Uterus (tissue), 3 donors: ENCODE measurements at regions not wholly inside any gene's neighbourhood (a gene's known extent, or its start where the extent isn't known, plus 50 kb on each side); places are given as distances from the start of the nearest gene placed in this dataset.

Experiments used
- DNase-seq, 2 donors: peaks; one replicate each; pipeline ENCODE4 v3.0.0-alpha.2; 2019 to 2020
- H3K27ac ChIP-seq, 2 donors: fragments of 200-600 bp; sonication (generic); 1 replicate in 1 of 2; 2 replicates in 1 of 2; pipeline ENCODE4 v1.5.1; 2016 to 2018
- H3K27me3 ChIP-seq, 2 donors: fragments of 200-600 bp; sonication (generic); one replicate each; pipeline ENCODE4 v1.5.1; 2018 to 2019; ENCODE audit warnings: control low read depth in 1 of 2
- H3K36me3 ChIP-seq, 2 donors: fragments of 200-600 bp; sonication (generic); one replicate each; pipeline ENCODE4 v1.5.1; 2019; ENCODE audit warnings: control low read depth in 1 of 2
- H3K4me1 ChIP-seq, 2 donors: fragments of 200-600 bp; sonication (generic); one replicate each; pipeline ENCODE4 v1.5.1; 2018 to 2019; ENCODE audit warnings: control low read depth in 1 of 2
- H3K4me3 ChIP-seq, 2 donors: fragments of 200-600 bp; sonication (generic); 1 replicate in 1 of 2; 2 replicates in 1 of 2; pipeline ENCODE4 v1.5.1; 2018 to 2019; ENCODE audit warnings: mild to moderate bottlenecking in 1 of 2
- H3K9me3 ChIP-seq, 2 donors: fragments of 200-600 bp; sonication (generic); one replicate each; pipeline ENCODE4 v1.5.1; 2019; ENCODE audit warnings: control low read depth in 1 of 2
- CTCF ChIP-seq, 4 experiments: fragments of 200-600 bp in 2 of 4; fragments of 450-650 bp in 2 of 4; sonication (generic) in 2 of 4; IDR thresholded peaks; one replicate each; pipeline ENCODE4 v1.5.1; 2016 to 2019; ENCODE audit warnings: antibody characterized with exemption in 4 of 4, mild to moderate bottlenecking in 2 of 4, moderate library complexity in 1 of 4
- POLR2A ChIP-seq, 2 donors: fragments of 450-650 bp; IDR thresholded peaks; one replicate each; pipeline ENCODE4 v1.6.1; 2016; ENCODE audit warnings: antibody characterized with exemption in 2 of 2, mild to moderate bottlenecking in 1 of 2, moderate library complexity in 1 of 2
- intact Hi-C: fragments of 100-400 bp; cut with DNase I; formaldehyde crosslinking; loops from one replicate; pipeline ENCODE4 v1.15.1; 2023; ENCODE audit warnings: low total_unique reads
- donor health status: DM: yes; HTN: yes; CAD: no.

GRCh38 chr4:185895866-185896265 lies 83.9 kb upstream of the SORBS2 start:
- TF ChIP-seq CTCF (IDR thresholded peaks at IDR 0.05) (no peak), POLR2A (IDR thresholded peaks at IDR 0.05) (no peak)
- H3K4me1 ChIP-seq = no peaks in the 10 kb centered on the region
- no peaks in the 10 kb centered on the region for H3K27me3 ChIP-seq
- no peak for DNase-seq
- H3K36me3 ChIP-seq = no peaks in the 10 kb centered on the region
- no peak overlapping the region for H3K4me3 ChIP-seq
- H3K9me3 ChIP-seq = no peaks in the 10 kb centered on the region
- intact Hi-C loops = no loop called here
- no peak overlapping the region for H3K27ac ChIP-seq

GRCh38 chr4:185896817-185897488 lies 85.0 kb upstream of the SORBS2 start:
- no peak overlapping the region for H3K4me3 ChIP-seq
- intact Hi-C loops = no loop called here
- no peaks in the 10 kb centered on the region for H3K9me3 ChIP-seq
- H3K27me3 ChIP-seq = no peaks in the 10 kb centered on the region
- no peak overlapping the region for H3K27ac ChIP-seq
- TF ChIP-seq CTCF (IDR thresholded peaks at IDR 0.05) = no peak
- TF ChIP-seq POLR2A (IDR thresholded peaks at IDR 0.05) = no peak
- DNase-seq = no peak
- H3K36me3 ChIP-seq = no peaks in the 10 kb centered on the region
- no peaks in the 10 kb centered on the region for H3K4me1 ChIP-seq

- intact Hi-C loops = no loop called here
Measured at GRCh38 chr4:185898413-185898812, 86.4 kb upstream of the SORBS2 start.

GRCh38 chr4:185899833-185900232 lies 87.8 kb upstream of the SORBS2 start:
- TF ChIP-seq POLR2A (IDR thresholded peaks at IDR 0.05) = no peak
- no peak for TF ChIP-seq CTCF (IDR thresholded peaks at IDR 0.05)
- Histone ChIP-seq H3K27ac (no peak overlapping the region), H3K4me1 (no peaks in the 10 kb centered on the region), H3K27me3 (no peaks in the 10 kb centered on the region), H3K9me3 (no peaks in the 10 kb centered on the region), H3K36me3 (no peaks in the 10 kb centered on the region), H3K4me3 (no peak overlapping the region)
- intact Hi-C loops = no loop called here
- DNase-seq = no peak

More at GRCh38 chr4:185898413-185898812, 86.4 kb upstream of the SORBS2 start:
- TF ChIP-seq POLR2A (IDR thresholded peaks at IDR 0.05) (no peak), CTCF (IDR thresholded peaks at IDR 0.05) (no peak)
- Histone ChIP-seq H3K27ac (no peak overlapping the region), H3K4me3 (no peak overlapping the region), H3K4me1 (no peaks in the 10 kb centered on the region), H3K36me3 (no peaks in the 10 kb centered on the region), H3K9me3 (no peaks in the 10 kb centered on the region), H3K27me3 (no peaks in the 10 kb centered on the region)
- DNase-seq = no peak

GRCh38 chr4:185902654-185903053 lies 90.7 kb upstream of the SORBS2 start:
- Histone ChIP-seq H3K27me3 (no peaks in the 10 kb centered on the region), H3K4me3 (no peak overlapping the region), H3K36me3 (no peaks in the 10 kb centered on the region), H3K27ac (no peak overlapping the region), H3K4me1 (no peaks in the 10 kb centered on the region), H3K9me3 (no peaks in the 10 kb centered on the region)
- TF ChIP-seq POLR2A (IDR thresholded peaks at IDR 0.05) = no peak
- TF ChIP-seq CTCF (IDR thresholded peaks at IDR 0.05) = no peak
- intact Hi-C loops = no loop called here
- no peak for DNase-seq
